AG10803 (cell line): ENCODE measurements at regions not wholly inside any gene's neighbourhood (a gene's known extent, or its start where the extent isn't known, plus 50 kb on each side); places are given as distances from the start of the nearest gene placed in this dataset.

ENCODE experiments used
- DNase-seq: peaks from one replicate; pipeline ENCODE4 v3.0.0; 2010; ENCODE audit warnings: low read depth
- H3K4me3 ChIP-seq: 2 replicates; pipeline ENCODE4 v1.5.1; 2011; ENCODE audit warnings: mild to moderate bottlenecking, low read length, control low read depth
- CTCF ChIP-seq: conservative IDR thresholded peaks from 2 replicates; pipeline ENCODE4 v1.5.1; 2011; ENCODE audit warnings: mild to moderate bottlenecking, low read length, control low read depth, inconsistent platforms

GRCh38 chr14:97010491-97011160 lies 213.4 kb downstream of the VRK1 start:
- no peak for TF ChIP-seq CTCF
- H3K4me3 ChIP-seq: no peak overlapping the region
- no peak for DNase-seq

- no peak for DNase-seq
- no peak for TF ChIP-seq CTCF
- no peak overlapping the region for H3K4me3 ChIP-seq
Observed at GRCh38 chr14:97013878-97014277, 216.7 kb downstream of the VRK1 start.

- TF ChIP-seq CTCF: no peak
- DNase-seq: no peak
- H3K4me3 ChIP-seq: no peak overlapping the region
Observed at GRCh38 chr14:97021001-97021400, 223.8 kb downstream of the VRK1 start.

GRCh38 chr14:97021571-97022168 lies 224.5 kb downstream of the VRK1 start:
- no peak for TF ChIP-seq CTCF
- no peak for DNase-seq
- no peak overlapping the region for H3K4me3 ChIP-seq

- no peak for TF ChIP-seq CTCF
- H3K4me3 ChIP-seq: no peak overlapping the region
- DNase-seq: no peak
Observed at GRCh38 chr14:97022741-97023140, 225.6 kb downstream of the VRK1 start.

GRCh38 chr14:97023871-97024270 lies 226.7 kb downstream of the VRK1 start:
- DNase-seq: no peak
- TF ChIP-seq CTCF: no peak
- no peak overlapping the region for H3K4me3 ChIP-seq

- DNase-seq: no peak
- no peak for TF ChIP-seq CTCF
- H3K4me3 ChIP-seq: no peak overlapping the region
Observed at GRCh38 chr14:97024300-97024699, 227.1 kb downstream of the VRK1 start.
